ENCODE measurements at regions not wholly inside any gene's neighbourhood (a gene's known extent, or its start where the extent isn't known, plus 50 kb on each side); places are given as distances from the start of the nearest gene placed in this dataset.
"Not testable (repeated sequence)": the region's sequence is repeated elsewhere in the genome, so short reads cannot be mapped to it uniquely, and the experiment has no call there.

DNA sequence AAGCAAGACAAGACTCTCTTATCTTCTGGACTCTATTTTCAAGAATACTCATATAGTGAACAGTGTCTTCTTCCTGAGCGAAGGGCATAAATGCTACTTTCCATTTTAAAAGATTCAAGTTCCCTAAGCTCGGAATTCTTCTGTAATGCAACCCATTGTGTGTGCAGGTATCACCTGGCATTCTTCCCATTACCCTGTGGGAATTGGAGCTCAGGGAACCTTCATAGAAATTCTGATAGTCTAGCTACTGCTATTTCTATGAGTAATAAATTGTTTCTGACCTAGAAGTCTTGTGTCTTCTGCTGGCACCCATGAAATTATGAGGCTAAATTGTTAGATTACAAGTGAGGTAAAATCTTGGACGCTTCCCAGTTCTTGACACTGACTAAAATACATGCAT lies 324.1 kb upstream of the DIPK2B start:
- DNase-seq, result no peak

DNA sequence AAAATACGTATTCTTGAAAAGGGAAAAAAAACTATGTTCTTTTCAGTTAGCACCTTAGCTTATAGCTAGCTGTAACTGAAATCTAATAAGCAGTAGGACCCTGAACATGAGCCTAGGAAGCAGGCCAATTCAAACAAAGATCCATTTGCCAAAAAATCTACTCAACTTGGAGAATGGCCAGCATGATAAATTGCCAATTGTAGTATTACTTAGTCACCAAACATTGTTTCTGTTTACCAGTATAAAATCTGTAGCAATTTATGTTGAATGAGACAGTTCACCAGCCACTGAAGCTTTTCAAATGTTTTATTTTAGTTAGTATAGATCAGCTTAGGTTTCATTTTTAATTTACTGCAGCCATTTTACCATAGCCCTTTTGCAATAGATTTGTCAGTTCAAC lies 323.6 kb upstream of the DIPK2B start:
- DNase-seq, result no peak

DNA sequence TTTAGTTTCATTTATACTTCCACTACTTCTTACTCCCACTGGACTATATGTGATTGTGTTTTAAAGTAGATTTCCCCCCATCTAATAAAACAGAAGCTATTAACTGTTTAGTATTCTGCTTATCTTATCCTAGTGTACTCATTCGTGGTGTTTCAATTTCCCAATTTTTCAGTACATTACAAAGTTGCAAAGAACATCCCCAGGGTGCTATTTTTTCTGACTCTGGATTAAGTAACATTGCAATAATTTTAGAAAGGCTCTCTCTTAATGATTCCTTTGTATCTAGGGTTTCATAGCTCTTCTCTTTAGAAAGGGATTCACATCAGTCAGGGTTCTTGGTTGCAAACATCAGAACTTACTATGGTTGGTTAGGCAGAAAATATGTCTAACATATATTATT lies 317.9 kb upstream of the DIPK2B start:
- no peak for DNase-seq

DNA sequence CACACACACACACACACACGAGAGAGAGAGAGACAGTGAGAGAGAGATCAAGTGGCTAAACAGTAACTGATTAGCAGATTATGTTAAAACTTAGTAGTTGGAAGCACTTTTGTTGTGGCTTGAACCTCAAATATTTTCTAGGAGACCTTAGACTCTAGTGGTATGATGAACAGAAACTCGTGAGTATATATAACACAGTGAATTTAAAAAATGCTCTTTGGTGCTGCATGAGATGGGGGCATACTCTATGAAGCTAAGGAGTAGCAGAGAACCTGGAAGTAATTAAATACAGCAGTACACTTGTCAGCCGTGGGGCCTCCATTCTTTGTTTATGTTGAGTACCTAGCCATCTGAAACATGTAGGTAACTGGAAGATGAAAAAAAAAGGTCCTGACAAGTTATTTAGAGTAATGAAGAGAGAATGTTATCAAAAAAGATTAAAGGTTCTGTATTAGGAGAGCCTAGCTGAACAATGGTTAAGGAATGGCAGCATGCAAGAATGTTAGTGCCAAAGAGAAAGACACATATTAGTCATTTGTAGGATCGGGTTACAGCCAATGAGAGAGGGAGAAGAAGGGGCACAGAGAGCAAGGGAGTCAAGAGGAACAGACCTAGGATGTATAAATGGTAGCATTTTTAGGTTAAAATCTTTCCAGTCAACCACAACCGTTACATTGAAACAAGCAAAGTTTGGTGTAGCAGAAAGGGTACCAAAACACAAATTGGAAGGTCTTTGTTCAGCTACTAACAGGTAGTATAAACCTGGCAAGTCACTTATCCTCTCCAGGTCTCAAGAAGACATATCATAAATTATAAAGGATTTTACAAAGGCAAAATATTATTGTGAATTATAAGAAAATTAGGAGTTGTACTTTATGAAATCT lies 316.7 kb upstream of the DIPK2B start:
- no peak for DNase-seq

DNA sequence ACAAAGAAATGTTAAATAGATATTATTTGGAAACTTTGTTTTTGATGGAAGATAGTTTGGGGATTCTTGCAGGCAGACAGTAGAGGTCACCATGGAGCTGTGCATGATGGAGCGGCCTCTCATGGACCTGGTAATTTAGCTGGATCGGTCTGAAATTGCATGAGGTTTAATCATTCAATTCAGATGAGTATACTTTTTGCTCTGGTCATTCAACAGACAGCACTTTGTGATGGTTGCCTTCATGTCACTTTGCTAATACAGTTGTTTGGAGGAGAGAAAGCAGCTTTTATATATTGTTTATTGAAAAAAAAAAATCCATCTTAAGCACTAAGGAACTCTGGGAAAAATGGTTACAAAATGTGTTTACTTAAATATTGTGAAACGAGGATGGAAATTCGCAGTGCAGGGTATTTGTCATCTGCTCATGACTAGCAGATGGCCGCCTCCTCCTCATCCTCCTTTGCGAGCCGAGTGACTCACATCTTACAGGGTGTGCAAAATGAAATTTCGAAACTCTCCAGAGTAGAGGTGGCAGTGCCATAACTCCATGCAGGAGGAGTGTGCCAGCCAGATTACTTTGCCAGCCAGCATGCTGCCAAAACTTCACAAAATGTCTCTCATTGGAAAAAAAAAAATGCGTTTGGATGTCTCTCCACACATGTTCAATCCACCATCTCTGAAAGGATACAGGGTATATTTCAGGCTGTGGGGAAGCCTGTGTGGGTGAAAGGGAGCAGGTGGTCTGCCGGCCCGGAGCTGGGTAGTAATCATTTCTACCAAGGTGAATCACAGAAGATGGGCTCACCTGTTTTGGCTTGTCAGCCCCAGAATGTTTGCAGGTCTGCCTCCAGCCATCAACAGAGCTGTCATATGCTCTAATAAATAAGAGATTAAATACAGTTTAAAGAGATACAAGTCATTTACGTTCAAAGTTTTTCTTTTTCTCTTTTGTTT lies 314.9 kb upstream of the DIPK2B start:
- no peak for DNase-seq

DNA sequence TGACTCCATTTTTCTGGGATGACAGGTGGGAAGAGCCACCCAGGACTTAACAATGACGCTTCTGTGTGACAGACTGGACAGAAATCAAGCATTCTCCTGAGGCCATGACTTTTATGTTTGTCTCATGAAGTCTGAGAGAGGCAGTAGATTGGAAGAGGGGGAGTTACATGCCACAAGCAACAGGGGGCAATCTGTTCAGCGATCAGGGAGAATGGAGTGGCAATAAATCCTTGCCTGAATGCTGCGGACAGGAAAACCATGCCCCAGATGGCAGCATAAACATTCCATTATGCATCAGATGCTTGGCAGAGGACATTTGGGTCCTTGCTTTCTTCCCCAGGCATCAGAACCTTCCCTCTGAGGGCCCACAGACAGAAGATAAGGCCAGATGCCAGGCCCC lies 312.4 kb upstream of the DIPK2B start:
- no peak for DNase-seq

DNA sequence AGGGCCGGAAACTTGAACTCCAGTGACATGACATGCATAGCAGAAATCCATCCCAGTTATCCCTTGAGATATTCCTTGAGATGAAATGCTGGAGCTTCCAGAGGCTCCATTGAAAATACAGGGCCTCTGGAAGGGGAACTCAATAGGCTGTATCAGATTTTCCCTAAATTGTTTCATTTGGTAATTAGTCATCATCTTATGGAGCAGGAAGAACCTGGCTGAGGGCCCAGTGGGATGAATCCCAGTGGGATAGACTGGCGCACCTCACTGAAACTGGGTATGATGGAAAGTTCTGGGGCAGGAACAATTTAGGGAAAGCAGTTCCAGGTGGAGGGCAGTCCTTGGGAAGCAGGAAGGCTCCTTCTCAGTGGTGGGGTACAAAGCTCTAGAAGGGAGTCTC lies 307.8 kb upstream of the DIPK2B start:
- no peak for DNase-seq

DNA sequence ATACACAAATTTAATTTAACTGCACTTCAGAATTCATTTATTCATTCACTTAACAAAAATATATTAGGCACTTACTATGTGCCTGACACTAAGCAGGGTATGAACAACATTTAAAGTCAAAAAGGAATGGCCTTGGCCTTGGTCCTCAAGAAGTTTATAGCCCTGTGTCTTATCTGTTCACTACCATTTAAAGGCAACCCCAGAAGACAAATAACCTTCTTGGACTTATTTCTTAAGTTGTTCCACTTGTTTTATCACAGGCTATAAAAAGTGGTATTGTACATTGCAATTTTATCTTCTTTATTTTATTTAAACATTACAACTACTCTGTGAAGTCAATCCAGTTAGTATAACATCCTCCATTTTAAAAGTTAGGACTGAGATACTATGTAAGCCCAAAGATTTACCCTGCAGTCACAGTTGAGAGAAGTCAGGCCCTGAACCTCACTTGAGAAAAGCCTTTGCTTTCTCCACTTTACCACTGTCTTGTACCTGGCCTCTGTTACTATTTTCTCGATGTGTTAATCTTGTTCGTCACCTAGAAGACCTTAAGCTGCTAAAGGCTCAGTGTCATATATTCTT lies 305.6 kb upstream of the DIPK2B start:
- DNase-seq, result no peak

DNA sequence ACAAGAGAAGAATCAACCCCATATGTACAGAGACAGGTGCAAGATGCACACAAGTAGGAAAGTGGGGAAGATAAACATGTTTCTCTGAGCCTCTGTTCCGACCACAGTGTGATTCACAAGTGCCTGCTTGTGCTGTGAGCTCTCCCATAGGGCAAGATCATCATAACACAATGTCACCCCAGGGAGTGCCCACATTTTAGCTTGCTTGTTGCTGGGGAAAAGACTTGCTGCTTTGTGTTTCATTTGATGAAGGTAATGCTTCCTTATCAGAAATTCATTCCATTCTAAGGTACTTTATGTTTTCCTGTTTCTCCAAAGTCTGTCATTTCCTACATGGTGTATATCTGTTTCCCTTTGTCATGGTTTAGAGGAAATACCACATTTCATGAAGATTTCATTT lies 304.5 kb upstream of the DIPK2B start:
- no peak for DNase-seq

GRCh38 chrX:45503787-45504362 lies 303.2 kb upstream of the DIPK2B start:
- DNase-seq, result not testable (repeated sequence)

- DNase-seq, result no peak
Observed at GRCh38 chrX:45502396-45502795, 301.7 kb upstream of the DIPK2B start.

GRCh38 chrX:45497290-45497689 lies 296.6 kb upstream of the DIPK2B start:
- no peak for DNase-seq

DNA sequence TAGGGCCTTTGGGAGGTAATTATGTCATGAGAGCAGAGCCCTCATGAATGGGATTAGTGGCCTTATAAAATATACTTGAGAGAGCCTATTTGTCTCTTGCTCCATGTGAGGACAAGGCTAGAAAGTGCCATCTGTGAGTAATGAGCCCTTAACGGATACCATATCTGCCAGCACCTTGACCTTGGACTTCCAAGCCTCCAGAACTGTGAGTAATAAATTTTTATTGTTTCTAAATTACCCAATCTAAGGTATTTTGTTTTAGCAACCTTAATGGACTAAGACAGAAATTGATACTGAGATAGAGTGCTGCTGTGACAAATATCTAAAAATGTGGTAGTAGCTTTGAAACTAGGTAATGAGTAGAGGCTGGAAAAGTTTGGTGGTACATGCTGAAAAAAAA lies 285.0 kb upstream of the DIPK2B start:
- DNase-seq, result no peak

DNA sequence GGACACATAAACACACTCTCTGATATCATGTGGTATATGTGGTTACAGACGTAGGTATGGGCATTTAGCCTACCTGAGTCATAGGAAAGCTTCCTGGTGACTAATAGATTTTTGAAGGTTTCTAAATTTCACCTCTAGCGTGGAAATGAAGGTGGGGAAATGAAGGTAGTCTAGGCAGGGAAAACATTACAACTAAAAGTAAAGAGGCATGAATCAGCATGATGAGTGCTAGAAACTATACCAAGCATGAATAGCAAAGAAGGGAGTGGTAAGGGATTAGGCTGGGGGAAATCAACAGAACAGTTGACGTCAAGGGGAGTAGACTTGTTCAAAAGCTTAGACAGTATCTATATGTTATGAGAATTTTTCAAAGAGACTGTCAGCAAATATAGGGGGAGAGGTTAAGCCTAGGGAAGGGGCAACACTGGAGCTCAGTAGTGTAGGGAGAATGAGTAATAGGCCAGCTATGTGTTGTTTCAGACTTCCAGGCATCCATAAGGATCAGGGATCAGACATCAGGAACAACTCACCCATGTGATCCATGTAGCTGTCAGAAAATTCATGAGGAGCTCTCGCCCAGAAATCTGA lies 279.3 kb upstream of the DIPK2B start:
- no peak for DNase-seq

GRCh38 chrX:45479196-45479834 lies 278.6 kb upstream of the DIPK2B start:
- DNase-seq, result no peak

GRCh38 chrX:45472968-45473367 lies 272.3 kb upstream of the DIPK2B start:
- no peak for DNase-seq

GRCh38 chrX:45467537-45467936 lies 266.9 kb upstream of the DIPK2B start:
- DNase-seq, result not testable (repeated sequence)

DNA sequence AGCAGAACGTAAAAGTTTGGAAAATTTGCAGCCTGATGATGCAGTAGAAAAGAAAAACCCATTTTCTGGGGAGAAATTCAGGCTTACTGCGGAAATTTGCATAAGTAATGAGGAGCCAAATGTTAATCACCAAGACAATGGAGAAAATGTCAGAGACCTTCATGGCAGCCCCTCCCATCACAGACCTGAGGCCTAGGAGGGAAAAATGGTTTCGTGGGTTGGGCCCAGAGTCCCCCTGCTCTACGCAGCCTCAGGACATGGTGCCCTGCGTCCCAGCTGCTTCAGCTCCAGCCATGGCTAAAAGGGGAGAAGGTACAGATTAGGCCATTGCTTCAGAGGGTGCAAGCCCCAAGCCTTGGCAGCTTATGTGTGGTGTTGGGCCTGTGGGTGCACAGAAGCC lies 255.1 kb upstream of the DIPK2B start:
- not testable (repeated sequence) for DNase-seq

- no peak for DNase-seq
Observed at GRCh38 chrX:45454290-45454689, 253.6 kb upstream of the DIPK2B start.

GRCh38 chrX:45449982-45450381 lies 249.3 kb upstream of the DIPK2B start:
- DNase-seq, result no peak

GRCh38 chrX:45447995-45448394 lies 247.3 kb upstream of the DIPK2B start:
- no peak for DNase-seq

DNA sequence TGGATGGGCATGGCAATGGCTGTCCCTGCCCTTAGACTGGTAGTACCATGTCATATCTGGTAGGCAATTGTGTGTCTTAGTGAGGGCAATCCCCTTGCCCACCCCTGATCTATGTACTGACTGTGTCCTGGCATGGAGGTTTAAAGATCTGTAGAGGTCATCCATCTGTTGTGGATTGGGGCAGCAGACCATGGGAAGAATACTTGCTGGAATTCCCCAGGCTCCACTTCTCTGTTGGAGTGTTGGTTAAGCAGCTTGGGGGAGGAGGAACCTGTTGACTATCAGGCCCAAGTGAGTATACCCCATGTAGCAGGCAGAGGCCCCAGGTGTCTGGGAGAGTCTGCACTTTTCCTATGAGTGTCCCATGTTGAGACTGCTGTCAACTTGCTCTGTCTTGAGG lies 246.7 kb upstream of the DIPK2B start:
- no peak for DNase-seq
